Pancreas (tissue), 10 donors: ENCODE measurements at regions not wholly inside any gene's neighbourhood (a gene's known extent, or its start where the extent isn't known, plus 50 kb on each side); places are given as distances from the start of the nearest gene placed in this dataset.

Source experiments
- ATAC-seq, 4 donors: fragments of 200-7000 bp; cut with Tn5 transposase; one replicate each; pipeline versions ENCODE4 v1.8.0 to v1.9.1; 2020; ENCODE audit warnings: mild to moderate bottlenecking in 4 of 4, moderate library complexity in 4 of 4
- DNase-seq, 6 donors: peaks; one replicate each; pipeline ENCODE4 v3.0.0-alpha.2; 2020
- FAIRE-seq: peaks from 2 replicates; lab custom pipeline; 2012; peaks lifted over from hg19 to GRCh38; lab: Jason Lieb, UNC
- H3K27ac ChIP-seq, 4 donors: fragments of 200-600 bp; sonication (generic); 1 replicate in 3 of 4; 2 replicates in 1 of 4; pipeline versions ENCODE4 v1.5.0 to v1.8.0; 2020
- H3K27me3 ChIP-seq, 4 donors: fragments of 200-600 bp; one replicate each; pipeline ENCODE4 v1.8.0; 2021
- H3K36me3 ChIP-seq, 3 donors: fragments of 200-600 bp; sonication (generic) in 1 of 3; one replicate each; pipeline versions ENCODE4 v1.5.0 to v1.8.0; 2020 to 2021
- H3K4me1 ChIP-seq, 3 donors: fragments of 200-600 bp; one replicate each; pipeline ENCODE4 v1.8.0; 2021
- H3K4me3 ChIP-seq, 4 donors: fragments of 200-600 bp; sonication (generic) in 2 of 4; one replicate each; pipeline versions ENCODE4 v1.5.0 to v1.8.0; 2020 to 2021
- H3K9me3 ChIP-seq, 4 donors: fragments of 200-600 bp; one replicate each; pipeline ENCODE4 v1.8.0; 2021
- CTCF ChIP-seq, 4 donors: fragments of 200-600 bp; sonication (generic) in 3 of 4; IDR thresholded peaks; one replicate each; pipeline versions ENCODE4 v1.5.0 to v1.8.0; 2021; ENCODE audit warnings: antibody characterized with exemption in 4 of 4
- WGBS, 2 donors: extraction: QIAGEN DNeasy Blood & Tissue Kit; methylation state at CpG; one replicate each; pipeline ENCODE4 v1.1.7; 2013; 5-methylcytosine and 5-hydroxymethylcytosine counted together
- intact Hi-C, 3 donors: fragments of 100-400 bp; cut with DNase I; formaldehyde crosslinking; loops; one replicate each; pipeline versions ENCODE4 v1.11.1 to v1.14.2; 2022
- donor health status: healthy with polysubstance abuse.
- donor health status: DM: no; HTN: no; CAD: no; lungs with moderate emphysema.
- donor health status: DM: no; HTN: no; CAD: no.
- donor health status: control.
- donor health status: control.
- donor health status: Bipolar disorder and iron deficiency.
- donor health status: DM: yes; HTN: yes; CAD: no.
- donor health status: DM: no; HTN: no; CAD: no.
- donor health status: DM: no; HTN: no; CAD: no.
- donor health status: DM: yes; HTN: yes; CAD: no.

- TF ChIP-seq CTCF (IDR thresholded peaks at IDR 0.05), result no peak
- intact Hi-C loops, result no loop called here
- Histone ChIP-seq H3K4me1 (no peaks in the 10 kb centered on the region), H3K9me3 (no peaks in the 10 kb centered on the region), H3K27ac (no peak overlapping the region), H3K4me3 (no peak overlapping the region), H3K36me3 (no peaks in the 10 kb centered on the region), H3K27me3 (no peaks in the 10 kb centered on the region)
- 77 to 85% methylated on average over 3 of the region's 3 CpGs for WGBS, 2 donors
- DNase-seq (no peak), ATAC-seq (no peak), FAIRE-seq (no peak)
Measured at GRCh38 chr18:65081786-65082185, 669.0 kb upstream of the CDH7 start.

- WGBS, 2 donors, result 76 to 83% methylated on average over 3 of the region's 3 CpGs
- Histone ChIP-seq H3K36me3 (no peaks in the 10 kb centered on the region), H3K4me3 (no peak overlapping the region), H3K9me3 (no peaks in the 10 kb centered on the region), H3K27me3 (no peaks in the 10 kb centered on the region), H3K4me1 (no peaks in the 10 kb centered on the region), H3K27ac (no peak overlapping the region)
- DNase-seq, result no peak
- no peak for ATAC-seq
- FAIRE-seq, result no peak
- intact Hi-C loops, result no loop called here
- no peak for TF ChIP-seq CTCF (IDR thresholded peaks at IDR 0.05)
Measured at GRCh38 chr18:65073060-65073550, 677.7 kb upstream of the CDH7 start.

GRCh38 chr18:65057439-65058083 is 693.3 kb upstream of the CDH7 start:
- ATAC-seq (no peak), DNase-seq (no peak), FAIRE-seq (no peak)
- Histone ChIP-seq H3K36me3 (no peaks in the 10 kb centered on the region), H3K4me1 (no peaks in the 10 kb centered on the region), H3K9me3 (no peaks in the 10 kb centered on the region), H3K27me3 (no peaks in the 10 kb centered on the region), H3K27ac (no peak overlapping the region), H3K4me3 (no peak overlapping the region)
- intact Hi-C loops, result no loop called here
- 56 to 63% methylated on average over 9 of the region's 9 CpGs for WGBS, 2 donors
- TF ChIP-seq CTCF (IDR thresholded peaks at IDR 0.05), result no peak

- FAIRE-seq, result no peak
- ATAC-seq, result no peak
- 71 to 75% methylated on average over 2 of the region's 2 CpGs for WGBS, 2 donors
- Histone ChIP-seq H3K4me3 (no peak overlapping the region), H3K27ac (no peak overlapping the region), H3K36me3 (no peaks in the 10 kb centered on the region), H3K9me3 (no peaks in the 10 kb centered on the region), H3K27me3 (no peaks in the 10 kb centered on the region), H3K4me1 (no peaks in the 10 kb centered on the region)
- no peak for TF ChIP-seq CTCF (IDR thresholded peaks at IDR 0.05)
- intact Hi-C loops, result no loop called here
- DNase-seq, result no peak
Measured at GRCh38 chr18:65056575-65056974, 694.2 kb upstream of the CDH7 start.

GRCh38 chr18:65049586-65049985 is 701.2 kb upstream of the CDH7 start:
- no peaks in the 10 kb centered on the region for H3K36me3 ChIP-seq
- intact Hi-C loops, result no loop called here
- FAIRE-seq (no peak), DNase-seq (no peak), ATAC-seq (no peak)
- H3K4me1 ChIP-seq, result no peaks in the 10 kb centered on the region
- peaks cover 0 to 2% (median 0%) of the 10 kb centered on the region in 4 donors for H3K27me3 ChIP-seq
- no peaks in the 10 kb centered on the region for H3K9me3 ChIP-seq
- 74% methylated on average over 3 of the region's 3 CpGs for WGBS, 2 donors
- no peak for TF ChIP-seq CTCF (IDR thresholded peaks at IDR 0.05)
- H3K27ac ChIP-seq, result no peak overlapping the region
- H3K4me3 ChIP-seq, result no peak overlapping the region
